ENCODE measurements at regions not wholly inside any gene's neighbourhood (a gene's known extent, or its start where the extent isn't known, plus 50 kb on each side); places are given as distances from the start of the nearest gene placed in this dataset.

GRCh38 chr6:105818505-105818904 is 267.6 kb upstream of the PRDM1 start:
- 75% methylated on average over 2 of the region's 2 CpGs for WGBS (ENCODE audit: missing lambda C conversion rate)
- no peaks in the 10 kb centered on the region for H3K4me1 ChIP-seq
- CTCF ChIA-PET: no interaction called here
- DNase-seq (ENCODE audit: low read depth in 1 of 2, low spot score in 1 of 2) (no peak), ATAC-seq (no peak), FAIRE-seq (no peak)
- no peaks in the 10 kb centered on the region; the same call in 2 of the 3 replicates for H3K9me3 ChIP-seq
- H3K27ac ChIP-seq: no peak overlapping the region
- H3K4me3 ChIP-seq: no peak overlapping the region
- POLR2A ChIA-PET: no interaction called here
- H3K4me2 ChIP-seq: no peak overlapping the region
- TF ChIP-seq CHD2 (IDR thresholded peaks at IDR 0.05; ENCODE audit: low read length, partially characterized antibody): no peak
- TF ChIP-seq JUN (IDR thresholded peaks at IDR 0.05): no peak
- no peak for TF ChIP-seq ZC3H11A (IDR thresholded peaks at IDR 0.05)

GRCh38 chr6:105817961-105818360 is 268.2 kb upstream of the PRDM1 start:
- ATAC-seq (no peak), FAIRE-seq (no peak), DNase-seq (ENCODE audit: low read depth in 1 of 2, low spot score in 1 of 2) (no peak)
- Histone ChIP-seq H3K4me2 (no peak overlapping the region), H3K9me3 (no peaks in the 10 kb centered on the region; the same call in 2 of the 3 replicates), H3K4me3 (no peak overlapping the region), H3K27ac (no peak overlapping the region), H3K4me1 (no peaks in the 10 kb centered on the region)
- ChIA-PET POLR2A (no interaction called here), CTCF (no interaction called here)
- TF ChIP-seq CBX8 (IDR thresholded peaks at IDR 0.05): no peak
- no peak for TF ChIP-seq MAFK (IDR thresholded peaks at IDR 0.05; ENCODE audit: partially characterized antibody)
- no peak for TF ChIP-seq HMGXB4 (CRISPR knock-in tag; IDR thresholded peaks at IDR 0.05; ENCODE audit: borderline replicate concordance)
- no peak for TF ChIP-seq MYC (IDR thresholded peaks at IDR 0.05; ENCODE audit: borderline replicate concordance, low read length)
- TF ChIP-seq POLR2A (IDR thresholded peaks at IDR 0.05; ENCODE audit: low read length): no peak
- TF ChIP-seq HES2 (IDR thresholded peaks at IDR 0.05): no peak
- WGBS (ENCODE audit: missing lambda C conversion rate): 77% methylated on average over 6 of the region's 6 CpGs

- Histone ChIP-seq H3K4me1 (no peaks in the 10 kb centered on the region), H3K9me3 (no peaks in the 10 kb centered on the region; the same call in 2 of the 3 replicates), H3K27ac (0 out of 6 replicates have a peak overlapping the region, but pooled peaks of 1 of the 2 experiments have one; percentile 32), H3K4me2 (no peak overlapping the region), H3K4me3 (no peak overlapping the region)
- TF ChIP-seq GATA3 (IDR thresholded peaks at IDR 0.05; ENCODE audit: borderline replicate concordance) (no peak), BHLHE40 (IDR thresholded peaks at IDR 0.05; ENCODE audit: low read depth, low read length) (no peak), ZSCAN20 (CRISPR knock-in tag; IDR thresholded peaks at IDR 0.05) (no peak), RAD21 (conservative IDR thresholded peaks at IDR 0.05 in 1 of 2, IDR thresholded peaks at IDR 0.05 in 1 of 2) (no peak), SMC3 (IDR thresholded peaks at IDR 0.05) (no peak), HMGXB4 (CRISPR knock-in tag; IDR thresholded peaks at IDR 0.05; ENCODE audit: borderline replicate concordance) (no peak), HDAC2 (IDR thresholded peaks at IDR 0.05) (no peak), SREBF2 (IDR thresholded peaks at IDR 0.05) (no peak)
- DNase-seq (ENCODE audit: low read depth in 1 of 2, low spot score in 1 of 2): no peak
- ChIA-PET CTCF (no interaction called here), POLR2A (no interaction called here)
- no peak for FAIRE-seq
- ATAC-seq: no peak
- 94% methylated on average over 8 of the region's 8 CpGs for WGBS (ENCODE audit: missing lambda C conversion rate)
These were observed 268.8 kb upstream of the PRDM1 start for GRCh38 chr6:105817370-105817769.

- WGBS (ENCODE audit: missing lambda C conversion rate): 85% methylated on average over 4 of the region's 4 CpGs
- POLR2A ChIA-PET: no interaction called here
- no peak for TF ChIP-seq ZC3H11A (IDR thresholded peaks at IDR 0.05)
- TF ChIP-seq MAFK (IDR thresholded peaks at IDR 0.05; ENCODE audit: partially characterized antibody): peak; percentile 49
- no peak for TF ChIP-seq HOXB5 (CRISPR knock-in tag; IDR thresholded peaks at IDR 0.05)
- ATAC-seq (no peak), DNase-seq (ENCODE audit: low read depth in 1 of 2, low spot score in 1 of 2) (no peak), FAIRE-seq (no peak)
- H3K27ac ChIP-seq: no peak overlapping the region
- no peaks in the 10 kb centered on the region for H3K4me1 ChIP-seq
- no peak overlapping the region for H3K4me2 ChIP-seq
- H3K9me3 ChIP-seq: no peaks in the 10 kb centered on the region
- no peak overlapping the region for H3K4me3 ChIP-seq
- CTCF ChIA-PET: no interaction called here
These were observed 269.3 kb upstream of the PRDM1 start for GRCh38 chr6:105816847-105817246.
